ENCODE measurements at regions not wholly inside any gene's neighbourhood (a gene's known extent, or its start where the extent isn't known, plus 50 kb on each side); places are given as distances from the start of the nearest gene placed in this dataset.

DNA sequence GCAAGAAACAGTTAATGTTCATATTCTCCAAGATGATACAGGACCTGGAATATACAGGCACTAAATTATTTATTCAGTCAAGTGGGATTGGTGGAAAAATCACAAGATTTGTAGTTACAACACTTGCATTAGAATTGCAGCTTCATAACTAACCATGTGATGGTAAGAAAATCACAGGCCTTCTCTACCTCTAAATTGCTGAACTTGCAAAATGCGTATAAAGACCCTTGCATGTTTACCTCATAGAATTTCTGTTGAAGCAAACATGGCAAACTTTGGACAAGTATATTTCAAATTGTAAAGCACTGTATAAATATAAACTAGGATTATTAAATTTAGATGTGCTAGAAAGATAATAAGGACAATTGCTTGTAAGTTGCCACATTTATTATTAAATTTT lies 215.1 kb downstream of the TMA16 start:
- TF ChIP-seq CTCF (IDR thresholded peaks at IDR 0.05) (no peak), EP300 (IDR thresholded peaks at IDR 0.05) (no peak), POLR2A (IDR thresholded peaks at IDR 0.05) (no peak)

Measured in suprapubic skin (tissue), 3 donors.